SU-DHL-6 (cell line): ENCODE measurements at regions not wholly inside any gene's neighbourhood (a gene's known extent, or its start where the extent isn't known, plus 50 kb on each side); places are given as distances from the start of the nearest gene placed in this dataset.

ENCODE experiments used
- H2AFZ ChIP-seq: fragments of 200-600 bp; sonication (generic); 2 replicates; pipeline ENCODE4 v1.6.1; 2014; ENCODE audit warnings: low read depth, mild to moderate bottlenecking, moderate library complexity, mixed read lengths, antibody characterized with exemption, low read length; ENCODE audit not compliant: severe bottlenecking
- H3F3A ChIP-seq: fragments of 200-600 bp; shearing (Covaris generic); 2 replicates; pipeline ENCODE4 v1.6.0; 2016; ENCODE audit warnings: antibody characterized with exemption, mild to moderate bottlenecking; ENCODE audit not compliant: insufficient read depth
- H3K27ac ChIP-seq: fragments of 200-600 bp; sonication (generic); 2 replicates; pipeline ENCODE4 v1.5.1; 2016; ENCODE audit warnings: low read depth, mild to moderate bottlenecking, low read length, moderate library complexity, mixed read lengths
- H3K27me3 ChIP-seq: fragments of 200-600 bp; sonication (generic), shearing (Covaris generic); 2 replicates; pipeline ENCODE4 v1.6.0; 2014; ENCODE audit warnings: mild to moderate bottlenecking, low read length
- H3K36me3 ChIP-seq: fragments of 200-600 bp; sonication (generic); 2 replicates; pipeline ENCODE4 v1.6.1; 2014; ENCODE audit warnings: mild to moderate bottlenecking, low read length, mixed read lengths
- H3K4me2 ChIP-seq: fragments of 300-600, 200-600 bp; shearing (Covaris generic), sonication (generic); 2 replicates; pipeline ENCODE4 v1.6.0; 2014; ENCODE audit warnings: low read length, low read depth, mild to moderate bottlenecking; ENCODE audit not compliant: poor library complexity, severe bottlenecking
- H3K4me3 ChIP-seq: fragments of 200-600 bp; sonication (generic); 2 replicates; pipeline ENCODE4 v1.5.1; 2014; ENCODE audit warnings: antibody characterized with exemption, low read length, mild to moderate bottlenecking, mixed read lengths; ENCODE audit not compliant: insufficient read depth, poor library complexity, severe bottlenecking
- H3K79me2 ChIP-seq: fragments of 200-600 bp; sonication (generic); 2 replicates; pipeline ENCODE4 v1.6.1; 2014; ENCODE audit warnings: mild to moderate bottlenecking, low read length, moderate library complexity; ENCODE audit not compliant: insufficient read depth
- H3K9ac ChIP-seq: fragments of 200-600 bp; sonication (generic); 2 replicates; pipeline ENCODE4 v1.7.0; 2014; ENCODE audit warnings: mild to moderate bottlenecking, low read length
- H3K9me2 ChIP-seq: fragments of 200-600 bp; sonication (generic); replicated peaks from 2 replicates; pipeline ENCODE4 v1.6.1; 2014; ENCODE audit warnings: low read length; ENCODE audit not compliant: insufficient read depth
- H3K9me3 ChIP-seq: fragments of 200-600 bp; sonication (generic); 2 replicates; pipeline ENCODE4 v1.6.1; 2014; ENCODE audit warnings: low read length, mixed read lengths; ENCODE audit not compliant: insufficient read depth
- H4K20me1 ChIP-seq: fragments of 200-600 bp; sonication (generic); 2 replicates; pipeline ENCODE4 v1.6.1; 2014; ENCODE audit warnings: low read depth, mild to moderate bottlenecking, antibody characterized with exemption, low read length, moderate library complexity, mixed read lengths
- EZH2phosphoT487 ChIP-seq: fragments of 200-600 bp; sonication (generic), shearing (Covaris generic); conservative IDR thresholded peaks from 2 replicates; pipeline ENCODE4 v1.6.1; 2018; ENCODE audit warnings: mild to moderate bottlenecking, antibody characterized with exemption, low read length, moderate library complexity, mixed read lengths
- TF ChIP-seq, protein P1 (sequence below): fragments of 200-600 bp; sonication (generic); IDR thresholded peaks from one replicate; pipeline ENCODE4 v1.5.1; 2017; ENCODE audit warnings: antibody characterized with exemption, mild to moderate bottlenecking, low read length, moderate library complexity; ENCODE audit not compliant: insufficient read depth, poor library complexity, severe bottlenecking

DNA sequence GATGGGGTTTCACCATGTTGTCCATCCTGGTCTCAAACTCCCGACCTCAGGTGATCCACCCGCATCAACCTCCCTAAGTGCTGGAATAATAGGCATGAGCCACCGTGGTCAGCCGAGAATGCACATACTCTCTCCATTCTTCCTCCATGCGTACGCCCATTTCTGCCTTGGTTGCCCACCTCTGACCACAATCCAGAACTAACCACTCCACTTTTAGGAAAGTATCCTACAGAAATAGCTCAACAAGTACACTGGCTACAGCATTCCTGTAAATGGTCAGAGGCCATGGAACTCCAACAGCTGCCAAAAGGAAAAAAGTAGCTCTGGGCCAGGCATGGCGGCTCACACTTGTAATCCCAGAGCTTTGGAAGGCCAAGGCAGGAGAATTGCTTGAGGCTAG is 60.7 kb downstream of the IRF2BPL start:
- H3K79me2 ChIP-seq, result no peaks in the 10 kb centered on the region
- H3K27me3 ChIP-seq, result no peaks in the 10 kb centered on the region
- H3K9me2 ChIP-seq, result no peaks in the 10 kb centered on the region
- H3K36me3 ChIP-seq, result no peaks in the 10 kb centered on the region
- no peak overlapping the region for H3K9ac ChIP-seq
- no peaks in the 10 kb centered on the region for H3K9me3 ChIP-seq
- no peak overlapping the region for H3K27ac ChIP-seq
- no peak overlapping the region for H3K4me2 ChIP-seq
- no peak overlapping the region for H3K4me3 ChIP-seq
- TF ChIP-seq EZH2phosphoT487, result no peak
- TF ChIP-seq, protein P1, sequence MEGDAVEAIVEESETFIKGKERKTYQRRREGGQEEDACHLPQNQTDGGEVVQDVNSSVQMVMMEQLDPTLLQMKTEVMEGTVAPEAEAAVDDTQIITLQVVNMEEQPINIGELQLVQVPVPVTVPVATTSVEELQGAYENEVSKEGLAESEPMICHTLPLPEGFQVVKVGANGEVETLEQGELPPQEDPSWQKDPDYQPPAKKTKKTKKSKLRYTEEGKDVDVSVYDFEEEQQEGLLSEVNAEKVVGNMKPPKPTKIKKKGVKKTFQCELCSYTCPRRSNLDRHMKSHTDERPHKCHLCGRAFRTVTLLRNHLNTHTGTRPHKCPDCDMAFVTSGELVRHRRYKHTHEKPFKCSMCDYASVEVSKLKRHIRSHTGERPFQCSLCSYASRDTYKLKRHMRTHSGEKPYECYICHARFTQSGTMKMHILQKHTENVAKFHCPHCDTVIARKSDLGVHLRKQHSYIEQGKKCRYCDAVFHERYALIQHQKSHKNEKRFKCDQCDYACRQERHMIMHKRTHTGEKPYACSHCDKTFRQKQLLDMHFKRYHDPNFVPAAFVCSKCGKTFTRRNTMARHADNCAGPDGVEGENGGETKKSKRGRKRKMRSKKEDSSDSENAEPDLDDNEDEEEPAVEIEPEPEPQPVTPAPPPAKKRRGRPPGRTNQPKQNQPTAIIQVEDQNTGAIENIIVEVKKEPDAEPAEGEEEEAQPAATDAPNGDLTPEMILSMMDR, result no peak
- no peak overlapping the region for H2AFZ ChIP-seq
- H3F3A ChIP-seq, result no peaks in the 10 kb centered on the region
- no peaks in the 10 kb centered on the region for H4K20me1 ChIP-seq

DNA sequence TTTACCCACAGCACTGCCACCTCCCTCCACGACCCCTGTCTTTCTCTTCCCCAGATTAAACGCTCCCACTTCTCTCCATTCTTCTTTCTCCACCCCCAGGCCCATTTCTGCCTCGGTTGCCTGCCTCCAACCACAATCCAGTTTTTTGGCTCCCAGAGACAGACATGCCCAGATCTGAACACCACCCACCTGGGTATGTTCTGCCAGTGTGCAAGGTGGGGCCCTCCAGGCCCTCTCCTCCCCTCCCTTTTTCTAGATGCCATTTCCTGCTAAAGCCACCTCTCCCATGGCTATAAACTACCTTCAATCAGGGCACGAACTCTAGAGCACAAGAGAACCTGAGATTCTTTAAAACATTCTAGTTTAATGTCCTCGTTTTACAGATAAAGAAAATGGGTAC is 63.3 kb downstream of the IRF2BPL start:
- Histone ChIP-seq H4K20me1 (no peaks in the 10 kb centered on the region), H3K79me2 (no peaks in the 10 kb centered on the region), H3F3A (no peaks in the 10 kb centered on the region), H2AFZ (no peak overlapping the region), H3K4me3 (no peak overlapping the region), H3K9me3 (no peaks in the 10 kb centered on the region), H3K9me2 (no peaks in the 10 kb centered on the region), H3K27ac (no peak overlapping the region), H3K9ac (no peak overlapping the region), H3K36me3 (no peaks in the 10 kb centered on the region), H3K4me2 (no peak overlapping the region), H3K27me3 (no peaks in the 10 kb centered on the region)
- TF ChIP-seq, protein P1, result no peak
- TF ChIP-seq EZH2phosphoT487, result no peak

DNA sequence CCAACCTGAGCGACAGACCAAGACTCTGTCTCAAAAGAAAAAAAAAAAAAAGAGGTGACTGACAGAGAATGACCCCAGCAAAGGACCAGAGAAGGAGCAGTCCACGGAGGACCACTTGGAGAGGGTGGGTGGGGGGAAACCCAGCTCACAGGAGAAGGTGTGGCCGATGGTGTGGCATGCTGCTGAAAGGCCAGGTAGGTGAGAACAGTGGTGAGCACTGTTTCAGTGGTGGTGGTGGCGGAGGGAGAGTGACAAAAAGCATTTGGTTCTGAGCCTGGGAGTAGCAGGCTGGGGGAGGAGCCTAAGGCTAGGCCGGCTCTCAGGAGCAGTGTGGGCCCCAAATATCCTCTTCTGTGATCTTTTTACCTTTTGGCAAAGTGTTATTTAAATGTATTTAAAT is 63.8 kb downstream of the IRF2BPL start:
- Histone ChIP-seq H3K79me2 (no peaks in the 10 kb centered on the region), H4K20me1 (no peaks in the 10 kb centered on the region), H2AFZ (no peak overlapping the region), H3K9ac (no peak overlapping the region), H3K27ac (no peak overlapping the region), H3K27me3 (no peaks in the 10 kb centered on the region), H3K9me2 (no peaks in the 10 kb centered on the region), H3K4me2 (no peak overlapping the region), H3K36me3 (no peaks in the 10 kb centered on the region), H3K9me3 (no peaks in the 10 kb centered on the region), H3F3A (no peaks in the 10 kb centered on the region), H3K4me3 (no peak overlapping the region)
- TF ChIP-seq, protein P1, result no peak
- TF ChIP-seq EZH2phosphoT487, result no peak

DNA sequence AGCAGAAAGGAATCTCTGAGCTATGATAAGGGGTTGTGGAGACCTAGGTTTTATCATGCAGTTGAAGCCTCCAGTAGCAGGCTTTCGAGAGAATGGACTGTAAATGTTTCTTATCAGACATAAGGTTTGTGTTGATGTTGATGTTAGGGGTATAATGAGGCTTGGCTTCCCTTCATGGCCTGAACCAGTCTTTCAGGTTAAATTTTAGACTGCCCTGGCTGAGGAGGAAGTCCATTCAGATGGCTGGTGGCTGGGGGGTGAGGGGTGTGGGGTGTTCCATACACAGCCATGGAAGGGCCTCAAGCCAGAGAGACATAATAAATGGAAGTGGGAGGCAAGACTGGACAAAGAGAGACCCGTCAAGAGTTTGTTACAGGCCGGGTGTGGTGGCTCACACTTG is 65.1 kb downstream of the IRF2BPL start:
- TF ChIP-seq, protein P1, result no peak
- no peak for TF ChIP-seq EZH2phosphoT487
- no peaks in the 10 kb centered on the region for H3F3A ChIP-seq
- no peaks in the 10 kb centered on the region for H3K9me2 ChIP-seq
- no peaks in the 10 kb centered on the region for H3K27me3 ChIP-seq
- H3K4me3 ChIP-seq, result no peak overlapping the region
- H3K79me2 ChIP-seq, result no peaks in the 10 kb centered on the region
- H3K9ac ChIP-seq, result no peak overlapping the region
- no peak overlapping the region for H3K4me2 ChIP-seq
- no peak overlapping the region for H2AFZ ChIP-seq
- H3K36me3 ChIP-seq, result no peaks in the 10 kb centered on the region
- H3K27ac ChIP-seq, result no peak overlapping the region
- H4K20me1 ChIP-seq, result no peaks in the 10 kb centered on the region
- no peaks in the 10 kb centered on the region for H3K9me3 ChIP-seq
